ENCODE measurements at regions not wholly inside any gene's neighbourhood (a gene's known extent, or its start where the extent isn't known, plus 50 kb on each side); places are given as distances from the start of the nearest gene placed in this dataset.

DNA sequence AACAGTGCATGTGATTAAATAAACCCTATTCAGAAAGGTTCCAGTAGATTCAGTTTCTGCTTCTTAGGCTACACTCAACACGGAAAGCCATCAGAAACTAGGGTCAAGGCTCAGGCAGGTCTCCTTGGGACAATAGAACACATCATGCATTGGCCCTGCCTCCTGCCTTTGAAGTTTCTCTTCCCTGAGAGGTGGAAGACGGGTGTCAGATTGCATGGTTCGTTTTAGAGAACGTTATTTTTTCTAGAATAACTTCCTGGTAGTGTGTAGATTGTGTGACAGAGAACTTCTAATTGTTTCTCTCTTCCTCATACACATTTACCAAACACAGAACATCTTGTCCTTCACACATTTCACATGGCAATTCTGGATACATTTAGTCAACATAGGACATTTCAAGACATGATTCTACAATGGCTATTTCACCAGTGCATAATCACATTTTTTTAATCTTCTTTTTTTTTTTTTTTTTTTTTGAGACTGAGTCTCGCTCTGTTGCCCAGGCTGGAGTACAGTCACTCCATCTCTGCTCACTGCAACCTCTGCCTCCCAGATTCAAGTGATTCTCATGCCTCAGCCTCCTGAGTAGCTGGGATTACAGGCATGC, 106.6 kb upstream of the AMN1 start:
- Histone ChIP-seq H3K4me3 (ENCODE audit: low read length in 2 of 2) (no peak overlapping the region), H3K9me3 (ENCODE audit: control insufficient read depth, low read length) (no peaks in the 10 kb centered on the region), H3K27me3 (ENCODE audit: control insufficient read depth in 1 of 2, insufficient read depth in 2 of 2, low read length in 1 of 2) (no peaks in the 10 kb centered on the region), H3K4me1 (ENCODE audit: control insufficient read depth in 1 of 2, insufficient read depth in 2 of 2, low read length in 2 of 2) (no peaks in the 10 kb centered on the region), H3K36me3 (ENCODE audit: control insufficient read depth in 1 of 2, insufficient read depth in 2 of 2, low read length in 1 of 2) (no peaks in the 10 kb centered on the region), H3K27ac (ENCODE audit: low read depth in 1 of 2, low read length in 2 of 2) (no peak overlapping the region)
- WGBS, 2 donors, result 52 to 64% methylated on average over 5 of the region's 5 CpGs
- DNase-seq, result no peak
- intact Hi-C loops (cut with DNase I), result no loop called here
- ATAC-seq (ENCODE audit: low FRiP score), result no peak

DNA sequence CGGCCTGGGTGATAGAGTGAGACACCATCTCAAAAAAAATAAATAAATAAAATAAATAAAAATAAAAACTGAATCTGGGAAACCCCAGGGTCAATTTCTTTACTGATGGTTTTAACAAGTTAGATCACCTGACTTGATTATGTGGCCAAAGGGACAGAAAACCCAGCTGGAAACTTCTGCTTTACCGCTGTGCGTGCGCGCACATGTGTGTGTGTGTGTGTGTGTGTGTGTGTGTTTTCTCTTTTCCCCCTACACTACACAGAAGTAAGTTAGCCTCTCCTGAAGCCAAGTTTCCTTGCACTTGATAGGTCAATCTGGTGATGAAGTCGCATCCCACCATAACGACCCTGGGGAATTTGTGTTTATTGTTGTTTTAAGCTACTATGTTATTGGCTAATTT, 105.3 kb upstream of the AMN1 start:
- intact Hi-C loops (cut with DNase I), result no loop called here
- WGBS, 2 donors, result 84 to 93% methylated on average over 7 of the region's 7 CpGs
- H3K27me3 ChIP-seq (ENCODE audit: control insufficient read depth in 1 of 2, insufficient read depth in 2 of 2, low read length in 1 of 2), result no peaks in the 10 kb centered on the region
- DNase-seq (no peak), ATAC-seq (ENCODE audit: low FRiP score) (no peak)
- no peaks in the 10 kb centered on the region for H3K9me3 ChIP-seq (ENCODE audit: control insufficient read depth, low read length)
- no peaks in the 10 kb centered on the region for H3K4me1 ChIP-seq (ENCODE audit: control insufficient read depth in 1 of 2, insufficient read depth in 2 of 2, low read length in 2 of 2)
- H3K36me3 ChIP-seq (ENCODE audit: control insufficient read depth in 1 of 2, insufficient read depth in 2 of 2, low read length in 1 of 2), result no peaks in the 10 kb centered on the region
- no peak overlapping the region for H3K27ac ChIP-seq (ENCODE audit: low read depth in 1 of 2, low read length in 2 of 2)
- no peak overlapping the region for H3K4me3 ChIP-seq (ENCODE audit: low read length in 2 of 2)

DNA sequence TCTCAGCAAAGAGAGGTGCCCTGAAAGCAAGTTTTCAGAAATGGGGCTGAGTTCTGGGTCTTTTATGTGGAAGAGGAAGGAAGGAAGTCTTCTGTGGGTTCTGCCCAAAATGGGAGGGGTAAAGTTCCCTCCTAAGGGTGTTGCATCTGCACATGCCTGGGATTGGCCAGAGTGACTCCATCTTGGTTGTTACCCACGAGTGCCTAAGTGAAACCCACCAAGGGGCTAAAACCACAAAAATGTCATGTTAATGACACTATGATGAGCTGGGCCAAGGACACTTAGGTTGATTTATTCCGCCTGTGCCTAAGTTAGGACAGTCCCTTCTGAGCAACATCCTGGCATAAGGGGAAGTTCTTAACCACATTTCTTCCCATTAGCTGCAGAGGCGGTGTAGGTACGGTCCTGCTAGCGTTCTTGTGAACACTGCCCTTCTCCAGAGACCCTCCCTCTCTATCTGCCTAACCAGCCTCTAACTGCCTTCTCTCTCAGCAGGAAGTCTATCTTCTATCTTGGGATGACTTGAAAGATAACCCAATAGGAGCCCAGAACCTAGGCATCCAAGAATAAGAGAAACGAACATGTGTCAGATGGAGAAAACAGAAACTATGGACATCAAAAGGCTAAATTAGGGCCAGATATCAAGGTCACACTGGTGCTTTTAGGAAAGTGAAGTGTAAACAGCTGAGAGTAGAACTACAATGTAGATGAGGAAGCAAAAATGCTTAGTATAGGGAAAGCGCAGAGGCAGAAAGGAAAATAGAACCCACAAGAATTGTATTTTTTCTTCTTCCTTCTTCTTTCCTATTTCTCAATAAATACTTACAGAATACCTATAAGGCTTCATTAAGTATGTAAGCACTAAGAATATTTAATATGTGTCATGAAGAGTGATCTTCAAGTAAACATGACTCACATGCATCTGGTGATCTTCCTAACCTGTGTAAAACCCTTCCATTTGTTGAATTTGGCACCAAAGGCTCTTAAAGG, 104.2 kb upstream of the AMN1 start:
- no peak overlapping the region for H3K27ac ChIP-seq (ENCODE audit: low read depth in 1 of 2, low read length in 2 of 2)
- DNase-seq (no peak), ATAC-seq (ENCODE audit: low FRiP score) (no peak)
- no peaks in the 10 kb centered on the region for H3K36me3 ChIP-seq (ENCODE audit: control insufficient read depth in 1 of 2, insufficient read depth in 2 of 2, low read length in 1 of 2)
- H3K9me3 ChIP-seq (ENCODE audit: control insufficient read depth, low read length), result no peaks in the 10 kb centered on the region
- intact Hi-C loops (cut with DNase I), result no loop called here
- 81 to 82% methylated on average over 7 of the region's 7 CpGs for WGBS, 2 donors
- no peak overlapping the region for H3K4me3 ChIP-seq (ENCODE audit: low read length in 2 of 2)
- H3K4me1 ChIP-seq (ENCODE audit: control insufficient read depth in 1 of 2, insufficient read depth in 2 of 2, low read length in 2 of 2), result no peaks in the 10 kb centered on the region
- H3K27me3 ChIP-seq (ENCODE audit: control insufficient read depth in 1 of 2, insufficient read depth in 2 of 2, low read length in 1 of 2), result no peaks in the 10 kb centered on the region

GRCh38 chr12:31828071-31828470, 99.2 kb upstream of the AMN1 start:
- Histone ChIP-seq H3K36me3 (ENCODE audit: control insufficient read depth in 1 of 2, insufficient read depth in 2 of 2, low read length in 1 of 2) (no peaks in the 10 kb centered on the region), H3K4me1 (ENCODE audit: control insufficient read depth in 1 of 2, insufficient read depth in 2 of 2, low read length in 2 of 2) (no peaks in the 10 kb centered on the region), H3K9me3 (ENCODE audit: control insufficient read depth, low read length) (no peaks in the 10 kb centered on the region), H3K4me3 (ENCODE audit: low read length in 2 of 2) (no peak overlapping the region), H3K27ac (ENCODE audit: low read depth in 1 of 2, low read length in 2 of 2) (no peak overlapping the region), H3K27me3 (ENCODE audit: control insufficient read depth in 1 of 2, insufficient read depth in 2 of 2, low read length in 1 of 2) (no peaks in the 10 kb centered on the region)
- DNase-seq, result no peak
- WGBS, 2 donors, result 87 to 92% methylated on average over 2 of the region's 2 CpGs
- no peak for ATAC-seq (ENCODE audit: low FRiP score)
- intact Hi-C loops (cut with DNase I), result no loop called here

DNA sequence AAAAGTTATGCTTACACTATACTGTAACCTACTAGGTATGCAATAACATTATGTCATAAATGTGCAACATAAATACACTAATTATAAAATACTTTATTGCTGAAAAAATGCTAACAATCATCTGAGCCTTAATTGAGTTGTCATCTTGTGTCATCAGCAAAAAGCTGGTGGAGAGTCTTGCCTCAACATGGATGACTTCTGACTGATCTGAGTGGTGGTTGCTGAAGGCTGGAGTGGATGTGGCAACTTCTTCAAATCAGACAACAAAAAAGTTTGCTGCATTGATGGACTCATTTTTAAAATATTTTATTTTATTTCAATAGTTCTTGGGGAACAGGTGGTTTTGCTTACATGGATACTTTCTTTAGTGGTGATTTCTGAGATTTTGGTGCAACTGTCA, 93.9 kb upstream of the AMN1 start:
- no peaks in the 10 kb centered on the region for H3K4me1 ChIP-seq (ENCODE audit: control insufficient read depth in 1 of 2, insufficient read depth in 2 of 2, low read length in 2 of 2)
- H3K4me3 ChIP-seq (ENCODE audit: low read length in 2 of 2), result no peak overlapping the region
- no peak for DNase-seq
- no peaks in the 10 kb centered on the region for H3K9me3 ChIP-seq (ENCODE audit: control insufficient read depth, low read length)
- no peak overlapping the region for H3K27ac ChIP-seq (ENCODE audit: low read depth in 1 of 2, low read length in 2 of 2)
- ATAC-seq (ENCODE audit: low FRiP score), result no peak
- no peaks in the 10 kb centered on the region for H3K36me3 ChIP-seq (ENCODE audit: control insufficient read depth in 1 of 2, insufficient read depth in 2 of 2, low read length in 1 of 2)
- no peaks in the 10 kb centered on the region for H3K27me3 ChIP-seq (ENCODE audit: control insufficient read depth in 1 of 2, insufficient read depth in 2 of 2, low read length in 1 of 2)
- intact Hi-C loops (cut with DNase I), result no loop called here

- no peak overlapping the region for H3K4me3 ChIP-seq (ENCODE audit: low read length in 2 of 2)
- H3K9me3 ChIP-seq (ENCODE audit: control insufficient read depth, low read length), result no peaks in the 10 kb centered on the region
- no peak for ATAC-seq (ENCODE audit: low FRiP score)
- WGBS, 2 donors, result 94 to 97% methylated on average over 3 of the region's 3 CpGs
- no peaks in the 10 kb centered on the region for H3K27me3 ChIP-seq (ENCODE audit: control insufficient read depth in 1 of 2, insufficient read depth in 2 of 2, low read length in 1 of 2)
- intact Hi-C loops (cut with DNase I), result no loop called here
- H3K27ac ChIP-seq (ENCODE audit: low read depth in 1 of 2, low read length in 2 of 2), result no peak overlapping the region
- no peaks in the 10 kb centered on the region for H3K4me1 ChIP-seq (ENCODE audit: control insufficient read depth in 1 of 2, insufficient read depth in 2 of 2, low read length in 2 of 2)
- no peak for DNase-seq
- H3K36me3 ChIP-seq (ENCODE audit: control insufficient read depth in 1 of 2, insufficient read depth in 2 of 2, low read length in 1 of 2), result no peaks in the 10 kb centered on the region
Observed at GRCh38 chr12:31821484-31821883, 92.7 kb upstream of the AMN1 start.

GRCh38 chr12:31820832-31821231, 92.0 kb upstream of the AMN1 start:
- Histone ChIP-seq H3K9me3 (ENCODE audit: control insufficient read depth, low read length) (no peaks in the 10 kb centered on the region), H3K4me3 (ENCODE audit: low read length in 2 of 2) (no peak overlapping the region), H3K27me3 (ENCODE audit: control insufficient read depth in 1 of 2, insufficient read depth in 2 of 2, low read length in 1 of 2) (no peaks in the 10 kb centered on the region), H3K4me1 (ENCODE audit: control insufficient read depth in 1 of 2, insufficient read depth in 2 of 2, low read length in 2 of 2) (no peaks in the 10 kb centered on the region), H3K27ac (ENCODE audit: low read depth in 1 of 2, low read length in 2 of 2) (no peak overlapping the region), H3K36me3 (ENCODE audit: control insufficient read depth in 1 of 2, insufficient read depth in 2 of 2, low read length in 1 of 2) (no peaks in the 10 kb centered on the region)
- ATAC-seq (ENCODE audit: low FRiP score) (no peak), DNase-seq (no peak)
- WGBS, 2 donors, result 81 to 83% methylated on average over 7 of the region's 7 CpGs
- intact Hi-C loops (cut with DNase I), result no loop called here

DNA sequence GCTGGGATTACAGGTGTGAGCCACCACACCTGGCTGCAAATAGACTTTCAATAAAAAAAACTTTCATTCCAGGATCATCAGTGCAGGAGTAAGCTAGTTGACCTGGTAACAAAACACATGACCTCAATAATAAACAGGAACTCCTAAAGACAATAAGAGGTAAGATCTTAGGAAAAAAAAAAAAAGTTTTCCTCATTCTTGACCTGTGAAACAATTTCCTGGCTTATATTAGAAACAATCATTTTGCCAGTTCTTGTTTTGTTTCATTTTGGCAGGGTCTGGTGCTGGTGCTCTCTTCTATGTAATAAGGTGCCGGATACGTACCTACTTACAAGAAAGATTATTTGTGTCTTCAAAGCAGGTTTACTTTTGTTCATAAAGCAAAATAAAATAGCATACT, 90.6 kb upstream of the AMN1 start:
- H3K4me1 ChIP-seq (ENCODE audit: control insufficient read depth in 1 of 2, insufficient read depth in 2 of 2, low read length in 2 of 2), result no peaks in the 10 kb centered on the region
- H3K27ac ChIP-seq (ENCODE audit: low read depth in 1 of 2, low read length in 2 of 2), result no peak overlapping the region
- ATAC-seq (ENCODE audit: low FRiP score), result no peak
- no peaks in the 10 kb centered on the region for H3K27me3 ChIP-seq (ENCODE audit: control insufficient read depth in 1 of 2, insufficient read depth in 2 of 2, low read length in 1 of 2)
- DNase-seq, result no peak
- H3K9me3 ChIP-seq (ENCODE audit: control insufficient read depth, low read length), result no peaks in the 10 kb centered on the region
- intact Hi-C loops (cut with DNase I), result no loop called here
- H3K36me3 ChIP-seq (ENCODE audit: control insufficient read depth in 1 of 2, insufficient read depth in 2 of 2, low read length in 1 of 2), result no peaks in the 10 kb centered on the region
- 66 to 69% methylated on average over 2 of the region's 2 CpGs for WGBS, 2 donors
- no peak overlapping the region for H3K4me3 ChIP-seq (ENCODE audit: low read length in 2 of 2)
